Limb (tissue), 2 donors: ENCODE measurements at regions not wholly inside any gene's neighbourhood (a gene's known extent, or its start where the extent isn't known, plus 50 kb on each side); places are given as distances from the start of the nearest gene placed in this dataset.
"Not testable (repeated sequence)": the region's sequence is repeated elsewhere in the genome, so short reads cannot be mapped to it uniquely, and the experiment has no call there.

Experiments used
- DNase-seq, 2 donors: peaks; one replicate each; pipeline ENCODE4 v3.0.0-alpha.2; 2016; ENCODE audit errors: extremely low spot score in 2 of 2

- DNase-seq: no peak
Observed at GRCh38 chr2:198645816-198646215, 811.9 kb downstream of the SATB2 start.

- no peak for DNase-seq
Observed at GRCh38 chr2:198641161-198641560, 816.6 kb downstream of the SATB2 start.

- DNase-seq: no peak
Observed at GRCh38 chr2:198640463-198640862, 817.3 kb downstream of the SATB2 start.

GRCh38 chr2:198639580-198639979 lies 818.2 kb downstream of the SATB2 start:
- DNase-seq: no peak

- no peak for DNase-seq
Observed at GRCh38 chr2:198638577-198638976, 819.2 kb downstream of the SATB2 start.

- no peak for DNase-seq
Observed at GRCh38 chr2:198630384-198630783, 826.0 kb downstream of the PLCL1 start.

- no peak for DNase-seq
Observed at GRCh38 chr2:198628596-198628995, 824.2 kb downstream of the PLCL1 start.

- DNase-seq: no peak
Observed at GRCh38 chr2:198622986-198623730, 818.8 kb downstream of the PLCL1 start.

GRCh38 chr2:198615972-198616371 lies 811.6 kb downstream of the PLCL1 start:
- DNase-seq: no peak

- peak in 1 of 2 donors; percentile 21 for DNase-seq
Observed at GRCh38 chr2:198611201-198611600, 806.8 kb downstream of the PLCL1 start.

- DNase-seq: no peak
Observed at GRCh38 chr2:198604599-198604998, 800.2 kb downstream of the PLCL1 start.

- DNase-seq: not testable (repeated sequence)
Observed at GRCh38 chr2:198602986-198603385, 798.6 kb downstream of the PLCL1 start.

GRCh38 chr2:198597648-198598047 lies 793.3 kb downstream of the PLCL1 start:
- no peak for DNase-seq

- DNase-seq: no peak
Observed at GRCh38 chr2:198596985-198597384, 792.6 kb downstream of the PLCL1 start.

GRCh38 chr2:198595721-198596120 lies 791.3 kb downstream of the PLCL1 start:
- DNase-seq: no peak

- no peak for DNase-seq
Observed at GRCh38 chr2:198591586-198591985, 787.2 kb downstream of the PLCL1 start.

- DNase-seq: no peak
Observed at GRCh38 chr2:198587741-198588140, 783.3 kb downstream of the PLCL1 start.

- no peak for DNase-seq
Observed at GRCh38 chr2:198587240-198587639, 782.8 kb downstream of the PLCL1 start.

- no peak for DNase-seq
Observed at GRCh38 chr2:198571393-198571792, 767.0 kb downstream of the PLCL1 start.

- no peak for DNase-seq
Observed at GRCh38 chr2:198558176-198558575, 753.8 kb downstream of the PLCL1 start.

- DNase-seq: no peak
Observed at GRCh38 chr2:198546122-198546521, 741.7 kb downstream of the PLCL1 start.

GRCh38 chr2:198545411-198545810 lies 741.0 kb downstream of the PLCL1 start:
- no peak for DNase-seq

GRCh38 chr2:198544461-198544860 lies 740.1 kb downstream of the PLCL1 start:
- no peak for DNase-seq

- DNase-seq: no peak
Observed at GRCh38 chr2:198534756-198535155, 730.4 kb downstream of the PLCL1 start.
